Activated CD8-positive, alpha-beta memory T cell treated with anti-CD3 and anti-CD28 coated beads, Interleukin-2, amount 50 U/mL, for 4 hours (primary cell): ENCODE measurements at regions not wholly inside any gene's neighbourhood (a gene's known extent, or its start where the extent isn't known, plus 50 kb on each side); places are given as distances from the start of the nearest gene placed in this dataset.
"Not testable (repeated sequence)": the region's sequence is repeated elsewhere in the genome, so short reads cannot be mapped to it uniquely, and the experiment has no call there.

Experiments used
- DNase-seq: peaks from one replicate; pipeline ENCODE4 v3.0.0-alpha.2; 2020

GRCh38 chr10:27344568-27345454, 104.2 kb upstream of the ACBD5 start:
- DNase-seq, result no peak

- DNase-seq, result no peak
Measured at GRCh38 chr10:27341001-27341400, 100.4 kb upstream of the ACBD5 start.

GRCh38 chr10:27335246-27335645, 94.6 kb upstream of the ACBD5 start:
- DNase-seq, result not testable (repeated sequence)

- DNase-seq, result no peak
Measured at GRCh38 chr10:27330074-27330473, 89.5 kb upstream of the ACBD5 start.

GRCh38 chr10:27328946-27329345, 88.3 kb upstream of the ACBD5 start:
- no peak for DNase-seq

- DNase-seq, result not testable (repeated sequence)
Measured at GRCh38 chr10:27326748-27327147, 86.2 kb upstream of the ACBD5 start.

- peak; percentile 16 for DNase-seq
Measured at GRCh38 chr10:27319752-27320431, 79.3 kb upstream of the ACBD5 start.

- DNase-seq, result not testable (repeated sequence)
Measured at GRCh38 chr10:27319139-27319538, 78.5 kb upstream of the ACBD5 start.

- DNase-seq, result not testable (repeated sequence)
Measured at GRCh38 chr10:27315082-27315481, 74.5 kb upstream of the ACBD5 start.

- DNase-seq, result not testable (repeated sequence)
Measured at GRCh38 chr10:27313586-27313985, 73.0 kb upstream of the ACBD5 start.

- DNase-seq, result no peak
Measured at GRCh38 chr10:27312854-27313253, 72.3 kb upstream of the ACBD5 start.

GRCh38 chr10:27311809-27312208, 71.2 kb upstream of the ACBD5 start:
- DNase-seq, result not testable (repeated sequence)

- DNase-seq, result not testable (repeated sequence)
Measured at GRCh38 chr10:27298522-27298850, 57.9 kb upstream of the ACBD5 start.

- DNase-seq, result no peak
Measured at GRCh38 chr10:27297844-27298521, 57.4 kb upstream of the ACBD5 start.

GRCh38 chr10:27296285-27296684, 55.7 kb upstream of the ACBD5 start:
- DNase-seq, result not testable (repeated sequence)

- DNase-seq, result not testable (repeated sequence)
Measured at GRCh38 chr10:27291253-27291895, 50.8 kb upstream of the ACBD5 start.
